CD14-positive monocyte (primary cell): ENCODE measurements at regions not wholly inside any gene's neighbourhood (a gene's known extent, or its start where the extent isn't known, plus 50 kb on each side); places are given as distances from the start of the nearest gene placed in this dataset.

Source experiments
- DNase-seq, 3 donors: peaks; one replicate each; pipeline ENCODE4 v3.0.0-alpha.2; 2011 to 2022
- H2AFZ ChIP-seq: 2 replicates; pipeline ENCODE4 v1.6.0; 2012; ENCODE audit warnings: mild to moderate bottlenecking, low read depth, low read length, inconsistent platforms; ENCODE audit not compliant: insufficient read depth, poor library complexity, severe bottlenecking
- H3K27ac ChIP-seq, 2 donors: 1 replicate in 1 of 2; 2 replicates in 1 of 2; pipeline ENCODE4 v1.5.1; 2012 to 2013; ENCODE audit warnings: low read length in 2 of 2, control low read depth in 1 of 2, inconsistent platforms in 1 of 2, low read depth in 1 of 2, mild to moderate bottlenecking in 1 of 2
- H3K27me3 ChIP-seq, 2 donors: one replicate each; pipeline versions ENCODE4 v1.6.0 to v1.6.1; 2011 to 2013; ENCODE audit warnings: low read length in 2 of 2; ENCODE audit not compliant: control insufficient read depth in 2 of 2, insufficient read depth in 2 of 2
- H3K36me3 ChIP-seq, 2 donors: replicated peaks in 1 of 2; 1 replicate in 1 of 2; 2 replicates in 1 of 2; pipeline versions ENCODE4 v1.5.1 to v1.6.1; 2012 to 2013; ENCODE audit warnings: low read length in 2 of 2, control low read depth in 1 of 2, inconsistent platforms in 1 of 2, mild to moderate bottlenecking in 1 of 2; ENCODE audit not compliant: insufficient read depth in 2 of 2, control insufficient read depth in 1 of 2
- H3K4me1 ChIP-seq, 2 donors: 1 replicate in 1 of 2; 2 replicates in 1 of 2; pipeline versions ENCODE4 v1.5.1 to v1.6.1; 2012 to 2013; ENCODE audit warnings: low read length in 2 of 2, control low read depth in 1 of 2, inconsistent platforms in 1 of 2, mild to moderate bottlenecking in 1 of 2, moderate library complexity in 1 of 2; ENCODE audit not compliant: insufficient read depth in 2 of 2, control insufficient read depth in 1 of 2
- H3K4me2 ChIP-seq: replicated peaks from 2 replicates; pipeline ENCODE3; 2012; ENCODE audit warnings: low read length, moderate library complexity, mild to moderate bottlenecking; ENCODE audit not compliant: poor library complexity, severe bottlenecking; ENCODE audit errors: extremely low read depth
- H3K4me3 ChIP-seq, 3 experiments: fragments of 200-600 bp in 1 of 3; sonication (generic) in 1 of 3; replicated peaks in 1 of 3; 1 replicate in 2 of 3; 2 replicates in 1 of 3; pipeline ENCODE4 v1.5.1; 2011 to 2013; ENCODE audit warnings: low read length in 3 of 3, mild to moderate bottlenecking in 3 of 3, control low read depth in 2 of 3, low read depth in 2 of 3, inconsistent platforms in 1 of 3, moderate library complexity in 1 of 3
- H3K79me2 ChIP-seq: 2 replicates; pipeline ENCODE4 v1.6.0; 2012; ENCODE audit warnings: mild to moderate bottlenecking, control low read depth, inconsistent platforms, low read length, moderate library complexity; ENCODE audit not compliant: insufficient read depth
- H3K9ac ChIP-seq: 2 replicates; pipeline ENCODE4 v1.6.0; 2017; ENCODE audit warnings: low read length, mild to moderate bottlenecking; ENCODE audit not compliant: insufficient read depth, poor library complexity, severe bottlenecking
- H3K9me3 ChIP-seq, 2 donors: replicated peaks in 1 of 2; 1 replicate in 1 of 2; 2 replicates in 1 of 2; pipeline versions ENCODE4 v1.5.1 to v1.6.1; 2012 to 2013; ENCODE audit warnings: low read length in 2 of 2, control low read depth in 1 of 2; ENCODE audit not compliant: control insufficient read depth in 1 of 2, insufficient read depth in 1 of 2
- H4K20me1 ChIP-seq: 2 replicates; pipeline ENCODE4 v1.6.0; 2012; ENCODE audit warnings: mild to moderate bottlenecking, low read length, control low read depth, moderate library complexity; ENCODE audit not compliant: insufficient read depth
- H3K27ac Mint-ChIP-seq, 7 donors: one replicate each; pipeline ENCODE4 v1.8.0; 2020; ENCODE audit warnings: mild to moderate bottlenecking in 7 of 7, mixed read lengths in 7 of 7, moderate library complexity in 6 of 7, inconsistent platforms in 2 of 7
- H3K27me3 Mint-ChIP-seq, 3 donors: one replicate each; pipeline ENCODE4 v1.8.0; 2021 to 2022; ENCODE audit warnings: low read depth in 3 of 3, mild to moderate bottlenecking in 3 of 3, mixed read lengths in 3 of 3, moderate library complexity in 3 of 3, inconsistent platforms in 1 of 3
- H3K36me3 Mint-ChIP-seq, 2 donors: one replicate each; pipeline ENCODE4 v1.8.0; 2020; ENCODE audit warnings: mixed read lengths in 2 of 2, inconsistent platforms in 1 of 2, mild to moderate bottlenecking in 1 of 2
- H3K4me1 Mint-ChIP-seq: one replicate; pipeline ENCODE4 v1.8.0; 2020; ENCODE audit warnings: mild to moderate bottlenecking, mixed read lengths
- H3K4me3 Mint-ChIP-seq, 2 donors: one replicate each; pipeline ENCODE4 v1.8.0; 2020; ENCODE audit warnings: mild to moderate bottlenecking in 2 of 2, mixed read lengths in 2 of 2, moderate library complexity in 1 of 2
- H3K9me3 Mint-ChIP-seq, 7 donors: one replicate each; pipeline ENCODE4 v1.8.0; 2020 to 2022; ENCODE audit warnings: mixed read lengths in 7 of 7, mild to moderate bottlenecking in 6 of 7, moderate library complexity in 6 of 7, inconsistent platforms in 2 of 7
- CTCF ChIP-seq: fragments of 200-600 bp; IDR thresholded peaks from one replicate; pipeline ENCODE4 v1.8.0; 2022; ENCODE audit warnings: antibody characterized with exemption, mild to moderate bottlenecking
- WGBS: methylation state at CpG from one replicate; pipeline ENCODE4 v1.1.5; 2013; ENCODE audit warnings: missing lambda C conversion rate; ENCODE audit not compliant: insufficient coverage; 5-methylcytosine and 5-hydroxymethylcytosine counted together
- intact Hi-C, 2 donors: fragments of 100-400 bp; cut with micrococcal nuclease; formaldehyde crosslinking; loops; one replicate each; pipeline versions ENCODE4 v1.15.0 to v1.15.1; 2023

GRCh38 chr4:171279131-171279530 is 534.1 kb upstream of the GALNTL6 start:
- no peaks in the 10 kb centered on the region for H3K4me1 Mint-ChIP-seq
- Histone ChIP-seq H3K79me2 (no peaks in the 10 kb centered on the region), H3K9ac (no peak overlapping the region), H3K4me3 (no peak overlapping the region), H3K4me2 (no peak overlapping the region), H3K4me1 (no peaks in the 10 kb centered on the region), H3K27ac (no peak overlapping the region), H2AFZ (no peak overlapping the region), H4K20me1 (no peaks in the 10 kb centered on the region), H3K27me3 (no peaks in the 10 kb centered on the region), H3K9me3 (no peaks in the 10 kb centered on the region), H3K36me3 (no peaks in the 10 kb centered on the region)
- TF ChIP-seq CTCF: no peak
- H3K36me3 Mint-ChIP-seq: no peaks in the 10 kb centered on the region
- H3K9me3 Mint-ChIP-seq: peaks cover 0 to 2% (median 0%) of the 10 kb centered on the region in 7 donors
- no peak for DNase-seq
- no peak overlapping the region for H3K4me3 Mint-ChIP-seq
- WGBS: no CpG with 5 or more reads among the region's 2 CpGs
- H3K27me3 Mint-ChIP-seq: no peaks in the 10 kb centered on the region
- H3K27ac Mint-ChIP-seq: no peak overlapping the region
- intact Hi-C loops: no loop called here

GRCh38 chr4:171266671-171267070 is 546.5 kb upstream of the GALNTL6 start:
- H3K27me3 ChIP-seq: no peaks in the 10 kb centered on the region
- H3K9ac ChIP-seq: no peak overlapping the region
- peaks cover 0 to 2% (median 0%) of the 10 kb centered on the region in 7 donors for H3K9me3 Mint-ChIP-seq
- no peak overlapping the region for H3K27ac ChIP-seq
- H3K36me3 ChIP-seq: no peaks in the 10 kb centered on the region
- H3K4me2 ChIP-seq: no peak overlapping the region
- no peaks in the 10 kb centered on the region for H3K4me1 Mint-ChIP-seq
- no peak for DNase-seq
- H4K20me1 ChIP-seq: no peaks in the 10 kb centered on the region
- no peak overlapping the region for H3K4me3 Mint-ChIP-seq
- H3K27ac Mint-ChIP-seq: no peak overlapping the region
- no peak for TF ChIP-seq CTCF
- no peaks in the 10 kb centered on the region for H3K79me2 ChIP-seq
- no peaks in the 10 kb centered on the region for H3K9me3 ChIP-seq
- 83% methylated on average over 4 of the region's 6 CpGs for WGBS
- H3K27me3 Mint-ChIP-seq: no peaks in the 10 kb centered on the region
- no peaks in the 10 kb centered on the region for H3K36me3 Mint-ChIP-seq
- no peak overlapping the region for H2AFZ ChIP-seq
- intact Hi-C loops: no loop called here
- H3K4me1 ChIP-seq: no peaks in the 10 kb centered on the region
- H3K4me3 ChIP-seq: no peak overlapping the region
